LNCAP (cell line): ENCODE measurements at regions not wholly inside any gene's neighbourhood (a gene's known extent, or its start where the extent isn't known, plus 50 kb on each side); places are given as distances from the start of the nearest gene placed in this dataset.

ENCODE experiments used
- TF ChIP-seq, protein P1 (sequence below): fragments of 450-650 bp; IDR thresholded peaks from 2 replicates; pipeline ENCODE4 v1.5.1; 2017; ENCODE audit warnings: mild to moderate bottlenecking

DNA sequence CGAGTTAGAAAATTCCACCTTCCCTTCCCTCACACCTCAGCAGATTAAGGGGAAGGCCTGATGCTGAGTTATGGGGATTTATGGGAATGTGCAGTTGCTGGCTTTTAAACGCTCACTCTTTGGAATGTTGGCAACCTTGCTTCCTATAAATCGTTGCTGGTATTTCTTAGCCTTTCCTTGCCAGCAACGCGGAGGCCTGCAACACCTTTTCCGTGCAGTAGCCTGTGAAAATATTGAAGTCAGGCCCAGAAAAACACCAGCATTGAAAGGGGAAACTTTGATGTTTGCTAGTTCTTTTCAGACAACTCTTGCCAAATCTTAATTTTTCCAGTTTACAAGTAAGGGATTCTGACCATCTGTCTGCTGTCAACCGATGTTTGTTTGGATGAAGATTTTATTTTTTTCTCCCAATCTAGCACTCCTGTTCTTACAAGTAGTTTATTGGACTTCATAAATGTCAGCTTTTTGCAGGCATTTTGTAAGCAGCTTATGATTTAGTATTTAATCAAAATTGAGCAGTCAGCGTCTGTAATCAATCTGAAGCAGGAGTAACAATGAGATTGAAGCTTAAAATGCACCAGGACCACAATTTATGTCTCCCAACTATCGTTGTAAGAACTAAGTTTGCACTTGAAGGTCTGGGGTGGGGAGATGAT is 251.0 kb downstream of the RPLP1 start:
- TF ChIP-seq, protein P1, sequence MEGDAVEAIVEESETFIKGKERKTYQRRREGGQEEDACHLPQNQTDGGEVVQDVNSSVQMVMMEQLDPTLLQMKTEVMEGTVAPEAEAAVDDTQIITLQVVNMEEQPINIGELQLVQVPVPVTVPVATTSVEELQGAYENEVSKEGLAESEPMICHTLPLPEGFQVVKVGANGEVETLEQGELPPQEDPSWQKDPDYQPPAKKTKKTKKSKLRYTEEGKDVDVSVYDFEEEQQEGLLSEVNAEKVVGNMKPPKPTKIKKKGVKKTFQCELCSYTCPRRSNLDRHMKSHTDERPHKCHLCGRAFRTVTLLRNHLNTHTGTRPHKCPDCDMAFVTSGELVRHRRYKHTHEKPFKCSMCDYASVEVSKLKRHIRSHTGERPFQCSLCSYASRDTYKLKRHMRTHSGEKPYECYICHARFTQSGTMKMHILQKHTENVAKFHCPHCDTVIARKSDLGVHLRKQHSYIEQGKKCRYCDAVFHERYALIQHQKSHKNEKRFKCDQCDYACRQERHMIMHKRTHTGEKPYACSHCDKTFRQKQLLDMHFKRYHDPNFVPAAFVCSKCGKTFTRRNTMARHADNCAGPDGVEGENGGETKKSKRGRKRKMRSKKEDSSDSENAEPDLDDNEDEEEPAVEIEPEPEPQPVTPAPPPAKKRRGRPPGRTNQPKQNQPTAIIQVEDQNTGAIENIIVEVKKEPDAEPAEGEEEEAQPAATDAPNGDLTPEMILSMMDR: no peak

DNA sequence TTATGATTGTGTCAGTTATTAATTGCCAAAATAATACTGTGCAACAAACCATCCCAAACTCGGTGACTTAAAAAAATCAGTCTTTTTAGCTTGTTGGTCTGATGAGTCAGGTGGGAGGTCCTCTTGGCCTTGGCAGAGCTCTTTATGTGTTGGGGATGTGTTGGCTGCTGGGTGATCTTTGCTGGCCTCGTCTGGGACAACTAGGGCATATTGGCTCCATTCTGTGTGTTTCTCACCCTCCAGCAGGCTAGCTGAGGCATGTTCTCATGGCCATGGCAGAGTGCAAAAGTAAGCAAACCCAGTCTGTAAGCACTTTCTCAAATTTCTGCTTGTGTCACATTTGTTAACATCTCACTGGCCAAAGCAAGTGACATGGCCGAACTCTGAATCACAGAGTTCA is 251.6 kb downstream of the RPLP1 start:
- TF ChIP-seq, protein P1: no peak

DNA sequence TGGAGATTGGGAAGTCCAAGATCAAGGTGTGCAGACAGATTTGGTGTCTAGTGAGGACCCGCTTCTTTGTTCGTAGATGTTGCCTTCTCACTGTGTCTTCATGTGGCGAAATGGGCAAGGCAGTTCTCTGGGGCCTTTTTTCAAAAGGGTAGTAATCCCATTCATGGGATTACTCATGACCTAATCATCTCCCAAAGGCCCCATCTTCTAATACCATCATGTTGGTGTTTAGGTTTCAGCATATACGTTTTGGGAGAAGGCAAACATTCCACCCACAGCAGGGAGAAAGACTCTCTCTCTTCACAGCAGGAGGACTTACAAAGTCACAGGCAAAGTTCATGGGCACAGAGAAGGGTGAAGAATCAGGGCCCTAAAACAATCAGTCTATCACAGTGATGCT is 252.1 kb downstream of the RPLP1 start:
- TF ChIP-seq, protein P1: no peak

- TF ChIP-seq, protein P1: no peak
These were observed 253.9 kb downstream of the RPLP1 start for GRCh38 chr15:69706353-69707097.

GRCh38 chr15:69712991-69713390 is 260.4 kb downstream of the RPLP1 start:
- TF ChIP-seq, protein P1: no peak

GRCh38 chr15:69713726-69714559 is 261.3 kb downstream of the RPLP1 start:
- TF ChIP-seq, protein P1: no peak

DNA sequence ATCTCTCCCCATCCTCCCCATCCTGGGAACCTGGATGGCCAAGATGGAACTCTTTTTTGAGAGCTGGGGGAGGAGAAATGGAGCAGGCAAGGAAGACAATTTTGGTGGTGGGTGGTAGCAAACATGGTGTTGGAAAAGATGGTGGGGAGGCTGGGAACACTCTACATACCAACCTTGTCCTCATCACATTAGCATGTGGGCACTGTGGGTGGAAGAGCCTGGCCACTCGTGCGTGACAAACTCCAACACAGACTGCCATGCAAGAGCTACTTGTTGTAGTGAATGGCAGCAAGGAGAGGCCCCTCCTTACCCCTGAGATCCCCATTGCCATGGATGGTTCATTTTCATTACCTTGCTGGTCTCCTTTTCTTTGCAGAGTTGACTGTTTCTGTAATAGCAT is 262.6 kb downstream of the RPLP1 start:
- TF ChIP-seq, protein P1: no peak
